ENCODE measurements at regions not wholly inside any gene's neighbourhood (a gene's known extent, or its start where the extent isn't known, plus 50 kb on each side); places are given as distances from the start of the nearest gene placed in this dataset.

GRCh38 chr9:6080154-6080716 is 64.8 kb upstream of the RANBP6 start (continued):
- no peak for TF ChIP-seq CREB5 (CRISPR knock-in tag; IDR thresholded peaks at IDR 0.05)
- peak; percentile 74 to 78 for TF ChIP-seq FOXK2 (conservative IDR thresholded peaks at IDR 0.05 in 1 of 2, IDR thresholded peaks at IDR 0.05 in 1 of 2; ENCODE audit: low read depth in 2 of 2)
- no peak for TF ChIP-seq HDAC2 (IDR thresholded peaks at IDR 0.05)
- no peak for TF ChIP-seq CREB3 (tag; conservative IDR thresholded peaks at IDR 0.05; ENCODE audit: low read depth)
- no peak for TF ChIP-seq ELK1 (CRISPR knock-in tag; IDR thresholded peaks at IDR 0.05)
- no peak for TF ChIP-seq FOXA3 (CRISPR knock-in tag; conservative IDR thresholded peaks at IDR 0.05 in 1 of 2, IDR thresholded peaks at IDR 0.05 in 1 of 2)
- no peak for TF ChIP-seq MBD1 (CRISPR knock-in tag; IDR thresholded peaks at IDR 0.05)
- no peak for TF ChIP-seq CHD1 (IDR thresholded peaks at IDR 0.05; ENCODE audit: low read length)
- TF ChIP-seq MXI1 (IDR thresholded peaks at IDR 0.05; ENCODE audit: low read depth, low read length), result no peak
- no peak for TF ChIP-seq ASH1L (IDR thresholded peaks at IDR 0.05; ENCODE audit: borderline replicate concordance, low read depth, partially characterized antibody)
- no peak for TF ChIP-seq ARHGAP35 (IDR thresholded peaks at IDR 0.05; ENCODE audit: partially characterized antibody)
- peak; percentile 38; the same call in 1 of the 2 replicates for TF ChIP-seq VEZF1 (CRISPR knock-in tag; IDR thresholded peaks at IDR 0.05)
- no peak for TF ChIP-seq MAX (CRISPR knock-in tag; IDR thresholded peaks at IDR 0.05)
- TF ChIP-seq CEBPG (CRISPR knock-in tag; IDR thresholded peaks at IDR 0.05), result peak; percentile 80
- peak; percentile 84 to 94 for TF ChIP-seq CEBPG (tag; conservative IDR thresholded peaks at IDR 0.05 in 1 of 2, IDR thresholded peaks at IDR 0.05 in 1 of 2)
- TF ChIP-seq NCOA6 (IDR thresholded peaks at IDR 0.05), result no peak
- peak; percentile 77 for TF ChIP-seq GABPA (tag; conservative IDR thresholded peaks at IDR 0.05; ENCODE audit: low read depth)
- TF ChIP-seq SMARCA5 (IDR thresholded peaks at IDR 0.05), result no peak
- no peak for TF ChIP-seq SRSF9 (IDR thresholded peaks at IDR 0.05; ENCODE audit: borderline replicate concordance, low read depth, low read length)
- peak; percentile 21; the same call in 1 of the 2 replicates for TF ChIP-seq CBFA2T2 (conservative IDR thresholded peaks at IDR 0.05)
- TF ChIP-seq HDAC1 (IDR thresholded peaks at IDR 0.05), result peak in 1 of 2 experiments; percentile 29; a peak in 1 of 4 replicates
- TF ChIP-seq TCF3 (CRISPR knock-in tag; IDR thresholded peaks at IDR 0.05), result no peak
